Loucy (cell line): ENCODE measurements at regions not wholly inside any gene's neighbourhood (a gene's known extent, or its start where the extent isn't known, plus 50 kb on each side); places are given as distances from the start of the nearest gene placed in this dataset.

ENCODE experiments used
- EZH2phosphoT487 ChIP-seq: fragments of 200-600 bp; IDR thresholded peaks from 2 replicates; pipeline ENCODE4 v1.6.1; 2018; ENCODE audit warnings: antibody characterized with exemption, mild to moderate bottlenecking, moderate library complexity, borderline replicate concordance
- TF ChIP-seq, protein P1 (sequence below): fragments of 200-600 bp; sonication (generic); conservative IDR thresholded peaks from 2 replicates; pipeline ENCODE4 v1.5.1; 2014; ENCODE audit warnings: mild to moderate bottlenecking, antibody characterized with exemption, low read length

DNA sequence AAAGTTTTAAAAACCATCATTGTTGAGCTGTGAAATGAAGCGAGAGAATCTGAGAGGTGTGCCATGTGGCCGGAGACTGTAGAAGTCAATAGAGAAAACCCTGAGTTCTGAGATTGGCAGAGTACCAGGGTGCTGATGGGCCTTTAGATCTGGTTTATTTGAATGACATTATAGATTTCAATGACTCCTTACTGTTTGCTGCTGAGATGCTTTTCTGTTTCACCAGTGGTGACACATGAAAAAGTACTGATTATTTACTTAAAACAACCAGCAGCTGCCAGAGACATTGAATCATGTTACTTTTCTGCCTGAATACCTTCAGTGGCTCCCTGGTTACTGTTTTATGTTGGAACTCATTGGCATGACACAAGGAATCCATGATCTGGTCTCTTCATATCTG lies 602.7 kb upstream of the ZNF804A start:
- TF ChIP-seq, protein P1, sequence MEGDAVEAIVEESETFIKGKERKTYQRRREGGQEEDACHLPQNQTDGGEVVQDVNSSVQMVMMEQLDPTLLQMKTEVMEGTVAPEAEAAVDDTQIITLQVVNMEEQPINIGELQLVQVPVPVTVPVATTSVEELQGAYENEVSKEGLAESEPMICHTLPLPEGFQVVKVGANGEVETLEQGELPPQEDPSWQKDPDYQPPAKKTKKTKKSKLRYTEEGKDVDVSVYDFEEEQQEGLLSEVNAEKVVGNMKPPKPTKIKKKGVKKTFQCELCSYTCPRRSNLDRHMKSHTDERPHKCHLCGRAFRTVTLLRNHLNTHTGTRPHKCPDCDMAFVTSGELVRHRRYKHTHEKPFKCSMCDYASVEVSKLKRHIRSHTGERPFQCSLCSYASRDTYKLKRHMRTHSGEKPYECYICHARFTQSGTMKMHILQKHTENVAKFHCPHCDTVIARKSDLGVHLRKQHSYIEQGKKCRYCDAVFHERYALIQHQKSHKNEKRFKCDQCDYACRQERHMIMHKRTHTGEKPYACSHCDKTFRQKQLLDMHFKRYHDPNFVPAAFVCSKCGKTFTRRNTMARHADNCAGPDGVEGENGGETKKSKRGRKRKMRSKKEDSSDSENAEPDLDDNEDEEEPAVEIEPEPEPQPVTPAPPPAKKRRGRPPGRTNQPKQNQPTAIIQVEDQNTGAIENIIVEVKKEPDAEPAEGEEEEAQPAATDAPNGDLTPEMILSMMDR, result no peak
- TF ChIP-seq EZH2phosphoT487, result no peak
